SK-N-MC (cell line): ENCODE measurements at regions not wholly inside any gene's neighbourhood (a gene's known extent, or its start where the extent isn't known, plus 50 kb on each side); places are given as distances from the start of the nearest gene placed in this dataset.

Experiments used
- EZH2 ChIP-seq: fragments of 200-600 bp; sonication (generic); IDR thresholded peaks from one replicate; pipeline ENCODE4 v1.6.1; 2017; ENCODE audit warnings: antibody characterized with exemption
- FOXP2 ChIP-seq: optimal IDR thresholded peaks from 2 replicates; pipeline ENCODE3; 2011; ENCODE audit warnings: mild to moderate bottlenecking, moderate library complexity; ENCODE audit not compliant: insufficient read depth; ENCODE audit errors: extremely low read length, control extremely low read depth
- POLR2AphosphoS5 ChIP-seq: IDR thresholded peaks from 2 replicates; pipeline ENCODE4 v1.6.1; 2012; ENCODE audit warnings: mild to moderate bottlenecking, low read depth, low read length, borderline replicate concordance

GRCh38 chr3:73874161-73874560 is 249.4 kb upstream of the PDZRN3 start:
- no peak for TF ChIP-seq EZH2
- TF ChIP-seq POLR2AphosphoS5: no peak
- no peak for TF ChIP-seq FOXP2
